Glutamatergic neuron (in vitro differentiated cells): ENCODE measurements at regions not wholly inside any gene's neighbourhood (a gene's known extent, or its start where the extent isn't known, plus 50 kb on each side); places are given as distances from the start of the nearest gene placed in this dataset.

ENCODE experiments used
- DNase-seq: peaks from one replicate; pipeline ENCODE4 v3.0.0; 2022
- H3K27ac Mint-ChIP-seq: one replicate; pipeline ENCODE4 v1.8.0; 2020; ENCODE audit warnings: mild to moderate bottlenecking, mixed read lengths, inconsistent platforms; ENCODE audit not compliant: unreplicated experiment
- H3K27me3 Mint-ChIP-seq: one replicate; pipeline ENCODE4 v1.8.0; 2020; ENCODE audit warnings: mild to moderate bottlenecking, moderate library complexity, mixed read lengths, inconsistent platforms; ENCODE audit not compliant: unreplicated experiment
- H3K36me3 Mint-ChIP-seq: one replicate; pipeline ENCODE4 v1.8.0; 2020; ENCODE audit warnings: mild to moderate bottlenecking, mixed read lengths, inconsistent platforms; ENCODE audit not compliant: unreplicated experiment
- H3K4me1 Mint-ChIP-seq: one replicate; pipeline ENCODE4 v1.8.0; 2020; ENCODE audit warnings: mild to moderate bottlenecking, low read depth, mixed read lengths, inconsistent platforms; ENCODE audit not compliant: unreplicated experiment
- H3K4me3 Mint-ChIP-seq: one replicate; pipeline ENCODE4 v1.8.0; 2020; ENCODE audit warnings: mild to moderate bottlenecking, mixed read lengths, inconsistent platforms; ENCODE audit not compliant: unreplicated experiment
- H3K9me3 Mint-ChIP-seq: one replicate; pipeline ENCODE4 v1.8.0; 2020; ENCODE audit warnings: mild to moderate bottlenecking, moderate library complexity, mixed read lengths, inconsistent platforms; ENCODE audit not compliant: unreplicated experiment
- TF ChIP-seq, protein P1 (sequence below): fragments of 200-600 bp; sonication (generic); IDR thresholded peaks from one replicate; pipeline ENCODE4 v1.5.0; 2021; ENCODE audit not compliant: partially characterized antibody, unreplicated experiment

DNA sequence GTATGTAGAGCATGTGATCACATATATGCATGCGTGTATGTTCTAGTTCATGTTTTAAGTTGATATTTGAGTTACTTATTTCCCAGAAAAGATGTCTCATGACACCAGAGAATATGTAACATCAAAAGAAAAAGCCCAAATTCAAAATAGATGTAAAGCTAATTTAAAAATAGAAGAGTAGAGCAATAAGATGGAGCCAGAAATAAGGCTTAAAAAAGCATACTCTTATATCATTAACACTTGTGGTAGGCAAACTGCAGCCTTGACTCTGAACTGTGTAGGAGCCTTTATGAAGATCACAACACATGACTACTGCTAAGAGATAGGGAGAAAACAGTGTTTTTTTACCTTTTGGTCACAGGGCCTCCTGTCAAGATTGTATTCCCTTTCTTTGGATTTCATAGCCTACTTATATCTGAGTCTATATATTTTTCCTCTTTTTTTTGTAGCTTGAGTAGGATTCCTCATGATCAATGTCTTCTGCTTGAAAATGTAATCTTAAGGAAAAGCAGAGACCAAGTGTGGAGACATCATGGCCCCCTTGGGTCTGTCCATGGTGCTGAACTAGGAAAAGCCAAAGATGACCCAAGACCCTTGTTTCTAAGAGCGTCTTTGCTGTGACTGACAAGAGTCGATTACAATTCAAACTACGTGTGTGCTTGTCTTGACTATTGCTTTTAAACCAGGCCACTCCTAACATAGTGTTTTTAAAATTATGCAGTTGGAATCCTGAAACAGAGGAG is 390.4 kb downstream of the SHISA9 start:
- H3K9me3 Mint-ChIP-seq: no peaks in the 10 kb centered on the region
- no peaks in the 10 kb centered on the region for H3K27me3 Mint-ChIP-seq
- no peaks in the 10 kb centered on the region for H3K36me3 Mint-ChIP-seq
- TF ChIP-seq, protein P1, sequence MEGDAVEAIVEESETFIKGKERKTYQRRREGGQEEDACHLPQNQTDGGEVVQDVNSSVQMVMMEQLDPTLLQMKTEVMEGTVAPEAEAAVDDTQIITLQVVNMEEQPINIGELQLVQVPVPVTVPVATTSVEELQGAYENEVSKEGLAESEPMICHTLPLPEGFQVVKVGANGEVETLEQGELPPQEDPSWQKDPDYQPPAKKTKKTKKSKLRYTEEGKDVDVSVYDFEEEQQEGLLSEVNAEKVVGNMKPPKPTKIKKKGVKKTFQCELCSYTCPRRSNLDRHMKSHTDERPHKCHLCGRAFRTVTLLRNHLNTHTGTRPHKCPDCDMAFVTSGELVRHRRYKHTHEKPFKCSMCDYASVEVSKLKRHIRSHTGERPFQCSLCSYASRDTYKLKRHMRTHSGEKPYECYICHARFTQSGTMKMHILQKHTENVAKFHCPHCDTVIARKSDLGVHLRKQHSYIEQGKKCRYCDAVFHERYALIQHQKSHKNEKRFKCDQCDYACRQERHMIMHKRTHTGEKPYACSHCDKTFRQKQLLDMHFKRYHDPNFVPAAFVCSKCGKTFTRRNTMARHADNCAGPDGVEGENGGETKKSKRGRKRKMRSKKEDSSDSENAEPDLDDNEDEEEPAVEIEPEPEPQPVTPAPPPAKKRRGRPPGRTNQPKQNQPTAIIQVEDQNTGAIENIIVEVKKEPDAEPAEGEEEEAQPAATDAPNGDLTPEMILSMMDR: no peak
- DNase-seq: no peak
- no peak overlapping the region for H3K4me3 Mint-ChIP-seq
- H3K4me1 Mint-ChIP-seq: peaks cover 11% of the 10 kb centered on the region
- H3K27ac Mint-ChIP-seq: no peak overlapping the region

DNA sequence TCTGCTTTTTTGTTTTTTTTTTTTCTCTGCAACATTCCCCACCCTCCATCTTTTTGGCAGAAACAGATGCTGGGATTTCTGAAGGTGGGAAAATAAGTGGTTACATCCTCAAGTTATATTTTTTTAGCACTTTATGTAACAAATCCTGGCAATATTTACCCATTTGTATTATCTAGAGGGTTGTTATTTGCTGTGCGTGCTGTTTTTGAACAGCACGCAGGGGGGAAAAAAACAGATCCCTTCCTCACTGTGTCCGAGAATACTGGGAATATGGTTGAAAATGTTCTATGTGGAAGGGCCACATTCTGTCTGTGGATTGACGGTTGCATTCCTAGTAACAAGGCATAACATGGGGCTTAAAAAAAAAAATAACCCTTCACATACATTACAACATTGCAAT is 394.8 kb downstream of the SHISA9 start:
- H3K36me3 Mint-ChIP-seq: no peaks in the 10 kb centered on the region
- no peak overlapping the region for H3K27ac Mint-ChIP-seq
- TF ChIP-seq, protein P1: no peak
- H3K4me1 Mint-ChIP-seq: peaks cover 11% of the 10 kb centered on the region
- no peak for DNase-seq
- H3K4me3 Mint-ChIP-seq: no peak overlapping the region
- no peaks in the 10 kb centered on the region for H3K9me3 Mint-ChIP-seq
- peaks cover 2% of the 10 kb centered on the region for H3K27me3 Mint-ChIP-seq

DNA sequence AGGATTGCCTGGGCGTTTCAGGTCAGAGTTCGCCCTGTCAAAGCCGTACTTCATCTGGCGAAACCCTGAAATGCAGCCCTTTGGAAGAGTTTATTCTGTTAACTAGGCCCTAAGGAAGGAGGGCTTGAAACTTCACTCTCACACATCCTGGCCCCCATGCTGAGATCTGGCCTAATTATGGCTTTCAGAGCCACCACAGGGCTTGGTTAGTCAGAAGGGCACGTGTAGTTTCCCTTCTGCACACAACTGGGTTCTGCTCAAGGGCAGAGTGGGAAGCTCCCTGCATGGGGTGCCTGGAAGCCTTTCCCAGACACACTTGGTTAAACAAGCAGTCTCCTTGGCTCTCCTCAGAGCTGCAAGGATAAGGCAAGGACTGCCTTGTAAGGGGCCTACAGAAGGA is 397.3 kb downstream of the SHISA9 start:
- no peak for DNase-seq
- Mint-ChIP-seq H3K27ac (no peak overlapping the region), H3K4me3 (no peak overlapping the region), H3K36me3 (no peaks in the 10 kb centered on the region), H3K27me3 (peaks cover 2% of the 10 kb centered on the region), H3K9me3 (no peaks in the 10 kb centered on the region), H3K4me1 (no peaks in the 10 kb centered on the region)
- TF ChIP-seq, protein P1: no peak

DNA sequence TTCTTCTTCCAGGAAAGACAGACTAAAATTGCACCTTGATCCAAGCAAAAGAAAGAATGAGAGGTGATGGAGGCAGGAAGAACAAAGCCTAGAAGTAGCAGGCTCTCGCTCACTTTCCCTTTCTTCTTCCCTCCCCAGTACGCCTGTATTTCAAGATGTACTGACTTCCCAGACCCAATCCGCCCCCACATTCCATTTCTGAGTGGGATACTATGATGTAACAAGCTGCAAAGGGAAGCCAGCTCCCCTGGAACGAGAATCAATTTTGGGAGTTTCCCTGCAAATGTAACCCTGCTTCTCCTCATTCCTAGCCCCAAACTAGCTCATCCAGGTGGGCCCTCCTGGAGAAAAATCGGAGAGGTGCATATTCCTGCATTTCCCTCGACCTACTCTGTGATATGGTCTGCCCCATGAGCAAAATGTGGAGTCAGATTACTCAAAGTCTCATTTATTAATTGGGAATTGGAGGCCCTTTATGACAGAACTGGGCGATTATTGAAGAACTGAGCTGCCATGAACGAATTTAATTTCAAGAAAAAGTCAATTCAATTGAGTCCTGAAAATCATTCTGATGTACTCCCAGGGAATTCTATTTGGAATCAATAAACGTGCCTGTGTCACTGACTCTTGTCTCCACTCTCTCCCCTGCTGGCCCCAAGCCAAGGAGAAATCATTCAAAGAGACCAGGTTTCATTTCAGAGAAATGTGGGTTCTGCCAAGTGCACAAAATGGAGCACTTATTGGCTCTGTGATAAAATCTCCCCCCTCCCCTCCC is 398.9 kb downstream of the SHISA9 start:
- H3K27ac Mint-ChIP-seq: no peak overlapping the region
- H3K4me3 Mint-ChIP-seq: no peak overlapping the region
- H3K9me3 Mint-ChIP-seq: no peaks in the 10 kb centered on the region
- peaks cover 2% of the 10 kb centered on the region for H3K27me3 Mint-ChIP-seq
- DNase-seq: no peak
- TF ChIP-seq, protein P1: no peak
- H3K4me1 Mint-ChIP-seq: no peaks in the 10 kb centered on the region
- H3K36me3 Mint-ChIP-seq: no peaks in the 10 kb centered on the region
